ENCODE measurements at regions not wholly inside any gene's neighbourhood (a gene's known extent, or its start where the extent isn't known, plus 50 kb on each side); places are given as distances from the start of the nearest gene placed in this dataset.
A peak's percentile ranks its signal among the peaks of the same experiment; 100 is the strongest.

DNA sequence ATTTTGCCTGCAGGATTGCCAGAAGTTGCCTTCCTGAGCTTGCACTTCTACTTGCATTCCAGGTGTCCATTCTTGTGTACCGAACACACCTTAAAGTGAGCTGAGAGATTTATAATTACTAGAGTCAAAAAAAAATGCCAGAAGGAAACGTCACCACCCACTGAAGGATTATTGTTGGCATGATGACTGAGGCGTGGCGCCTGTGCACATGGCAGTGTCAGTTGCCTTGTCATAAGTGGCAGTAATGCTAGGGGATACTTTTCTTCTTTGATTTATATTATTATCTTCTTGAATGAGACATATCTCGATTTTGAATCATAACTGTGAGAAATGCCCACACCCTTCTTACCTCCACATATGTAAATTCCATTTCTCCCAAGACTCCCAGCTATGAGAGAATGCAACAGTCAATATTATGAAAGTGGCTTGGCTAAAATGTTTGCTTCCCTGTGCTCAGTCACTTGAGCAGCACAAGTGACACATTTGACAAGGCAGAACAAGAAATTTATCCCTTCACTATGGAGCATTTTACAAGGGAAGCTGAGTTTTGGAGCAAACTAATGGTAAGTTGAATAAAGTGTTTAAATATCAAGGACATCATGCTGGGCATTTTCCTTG lies 149.5 kb upstream of the SASH1 start:
- peak overlapping the region; percentile 75; the same call in 1 of the 2 replicates for H2AK5ac ChIP-seq (ENCODE audit: low read depth, low read length)
- H2AFZ ChIP-seq (replicated peaks; ENCODE audit: low read length, poor library complexity) = no peak overlapping the region
- H4K91ac ChIP-seq (ENCODE audit: insufficient read depth, low read depth, low read length) = no peak overlapping the region
- H3K36me3 ChIP-seq (ENCODE audit: control insufficient read depth, insufficient read depth, low read length) = no peaks in the 10 kb centered on the region
- WGBS, 2 experiments (ENCODE audit: extremely low coverage in 2 of 2, insufficient read length in 1 of 2) = no CpG with 5 or more reads among the region's 5 CpGs
- ChIA-PET CTCF (no interaction called here), POLR2A (ENCODE audit: unreplicated experiment) (no interaction called here)
- no peak overlapping the region for H3K9ac ChIP-seq (ENCODE audit: low read depth, low read length)
- no peak overlapping the region for H3K4me2 ChIP-seq (ENCODE audit: low read depth, low read length)
- H3K56ac ChIP-seq (ENCODE audit: extremely low read depth, insufficient read depth, low read length) = no peak overlapping the region
- ATAC-seq (ENCODE audit: low read depth) (no peak), DNase-seq (no peak)
- H4K8ac ChIP-seq (ENCODE audit: low read depth in 2 of 2, low read length in 2 of 2) = peak overlapping the region in 1 of 2 experiments; percentile 42; a peak in 1 of 4 replicates
- TF ChIP-seq NFE2L2 (IDR thresholded peaks at IDR 0.05; ENCODE audit: low read depth, low read length) = no peak
- TF ChIP-seq CHD1 (IDR thresholded peaks at IDR 0.05; ENCODE audit: low read depth, low read length) = no peak
- no peak overlapping the region; the same call in 2 of the 3 replicates for H2BK15ac ChIP-seq (ENCODE audit: low read depth, low read length)
- no peaks in the 10 kb centered on the region for H3K9me3 ChIP-seq (ENCODE audit: control insufficient read depth, insufficient read depth, low read length)
- dilution Hi-C loops (cut with HindIII; ENCODE audit: low sequenced_read_pairs, unreplicated experiment) = no loop called here
- H2BK20ac ChIP-seq (ENCODE audit: low read depth, low read length) = peak overlapping the region; percentile 60
- H3K79me1 ChIP-seq (ENCODE audit: low read depth in 1 of 2, low read length in 2 of 2) = no peaks in the 10 kb centered on the region
- H3K9me1 ChIP-seq (ENCODE audit: insufficient read depth, low read length) = no peaks in the 10 kb centered on the region
- peak overlapping the region; percentile 67 for H2BK5ac ChIP-seq (ENCODE audit: low read depth, low read length, poor library complexity, severe bottlenecking)
- in situ Hi-C loops (cut with MboI; ENCODE audit: low sequenced_read_pairs) = no loop called here
- no peak overlapping the region for H3K4me3 ChIP-seq (ENCODE audit: insufficient read depth, low read depth, low read length)
- H3K23ac ChIP-seq (ENCODE audit: low read depth, low read length) = 0 out of 2 replicates have a peak overlapping the region, but pooled peaks have one; percentile 71
- H4K5ac ChIP-seq (ENCODE audit: low read depth, low read length) = 0 out of 2 replicates have a peak overlapping the region, but pooled peaks have one; percentile 72
- H3K14ac ChIP-seq (replicated peaks; ENCODE audit: low read depth, low read length) = peak overlapping the region; percentile 50; the same call in 1 of the 2 replicates
- H2AK9ac ChIP-seq (replicated peaks; ENCODE audit: low read depth, low read length, poor library complexity) = no peak overlapping the region
- BruUV-seq (replicated peaks) = no TSS peak
- intact Hi-C loops (cut with micrococcal nuclease) = no loop called here
- peak overlapping the region; percentile 30; the same call in 1 of the 2 replicates for H3K27ac ChIP-seq (ENCODE audit: insufficient read depth, low read length)
- peak overlapping the region; percentile 77 for H2BK120ac ChIP-seq (ENCODE audit: low read depth, low read length)
- H3K18ac ChIP-seq (ENCODE audit: low read depth, low read length) = peak overlapping the region; percentile 63; the same call in 1 of the 2 replicates
- H4K20me1 ChIP-seq (ENCODE audit: insufficient read depth, low read length) = no peaks in the 10 kb centered on the region; the same call in 1 of the 2 replicates
- peaks cover 3% of the 10 kb centered on the region for H3K4me1 ChIP-seq (ENCODE audit: control insufficient read depth, insufficient read depth, low read length)
- H3K27me3 ChIP-seq (ENCODE audit: control insufficient read depth, insufficient read depth, low read length) = no peaks in the 10 kb centered on the region
- H3K4ac ChIP-seq (ENCODE audit: low read depth, low read length) = peak overlapping the region; percentile 54; the same call in 1 of the 2 replicates

All from IMR-90 (cell line).